NCI-H1417 (cell line): ENCODE measurements at regions not wholly inside any gene's neighbourhood (a gene's known extent, or its start where the extent isn't known, plus 50 kb on each side); places are given as distances from the start of the nearest gene placed in this dataset.
"Not testable (repeated sequence)": the region's sequence is repeated elsewhere in the genome, so short reads cannot be mapped to it uniquely, and the experiment has no call there.

ENCODE experiments used
- DNase-seq, 3 experiments: peaks; one replicate each; lab custom pipeline; 2025; lab: John Stamatoyannopoulos, UW

DNA sequence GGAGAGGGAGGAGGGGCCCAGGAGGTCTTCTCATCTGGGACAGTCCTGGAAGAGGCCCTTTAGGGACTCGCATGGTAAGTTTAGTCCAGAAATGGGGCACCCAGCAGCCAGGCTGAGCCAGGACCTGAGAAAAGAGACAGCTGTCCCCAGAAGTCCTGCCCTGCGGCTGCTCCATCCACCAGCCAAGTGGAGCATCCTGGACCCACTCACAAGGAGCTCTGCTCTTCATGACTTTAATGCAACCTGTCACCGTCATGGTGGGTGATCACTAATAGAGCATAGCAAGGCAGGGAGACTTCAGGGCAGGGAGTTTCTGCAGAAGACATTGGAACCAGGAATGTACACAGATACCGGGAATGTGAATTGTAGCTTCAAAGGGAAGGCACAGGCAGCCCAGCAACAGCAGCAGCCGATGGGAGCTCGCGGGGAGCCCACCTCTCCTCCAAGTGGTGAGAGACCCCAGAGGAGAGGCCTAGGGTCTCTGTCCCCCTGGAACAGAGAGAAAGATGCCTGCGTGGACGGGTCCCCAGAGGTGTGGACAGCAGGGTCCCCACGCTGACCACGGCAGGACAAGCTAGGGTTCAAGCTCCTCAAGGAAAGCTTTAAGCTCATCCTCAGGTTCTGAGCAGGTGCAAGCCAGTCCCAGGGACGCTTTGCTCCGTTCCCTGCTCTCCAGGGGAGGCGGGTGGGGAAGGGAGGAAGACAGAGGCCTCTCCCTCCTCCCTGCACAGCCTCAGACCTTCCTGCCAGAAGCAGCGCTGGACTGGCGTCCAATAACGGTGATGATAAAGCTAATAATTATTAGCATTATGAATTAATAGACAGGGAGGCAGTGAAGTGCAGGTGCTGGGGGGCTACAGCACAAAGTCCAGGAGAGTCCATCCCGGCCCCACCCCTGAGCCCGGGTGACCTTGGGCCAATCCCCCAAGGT lies 335.3 kb downstream of the ADGRD1 start:
- not testable (repeated sequence) for DNase-seq

- DNase-seq = not testable (repeated sequence)
Observed at GRCh38 chr12:131289807-131290206, 336.1 kb downstream of the ADGRD1 start.

DNA sequence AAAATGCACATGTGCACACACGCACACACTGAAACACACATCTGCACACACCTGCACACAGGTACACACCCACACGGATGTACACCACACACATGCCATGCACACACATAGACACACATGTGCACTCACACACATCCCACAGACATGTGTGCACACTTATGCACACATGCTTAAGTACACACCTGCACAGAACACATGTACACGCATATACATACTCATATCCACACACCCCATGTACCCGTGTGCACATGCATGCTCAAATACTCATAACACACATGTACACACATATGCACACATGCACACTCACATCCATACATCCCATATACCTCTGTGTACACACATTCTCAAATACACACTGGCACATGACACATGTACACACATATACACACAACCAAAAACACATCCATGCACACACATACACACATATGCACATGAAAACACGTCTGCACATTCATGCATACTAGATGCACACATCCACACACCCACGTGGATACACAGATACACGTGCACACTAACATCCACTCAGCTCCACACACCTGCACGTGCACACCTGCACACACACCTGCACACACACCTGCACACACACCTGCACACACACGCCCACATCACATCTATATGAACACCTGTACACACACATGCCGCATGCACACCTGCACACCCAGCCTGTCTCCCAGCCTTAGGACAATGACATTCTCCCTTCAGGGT lies 336.7 kb downstream of the ADGRD1 start:
- no peak for DNase-seq

DNA sequence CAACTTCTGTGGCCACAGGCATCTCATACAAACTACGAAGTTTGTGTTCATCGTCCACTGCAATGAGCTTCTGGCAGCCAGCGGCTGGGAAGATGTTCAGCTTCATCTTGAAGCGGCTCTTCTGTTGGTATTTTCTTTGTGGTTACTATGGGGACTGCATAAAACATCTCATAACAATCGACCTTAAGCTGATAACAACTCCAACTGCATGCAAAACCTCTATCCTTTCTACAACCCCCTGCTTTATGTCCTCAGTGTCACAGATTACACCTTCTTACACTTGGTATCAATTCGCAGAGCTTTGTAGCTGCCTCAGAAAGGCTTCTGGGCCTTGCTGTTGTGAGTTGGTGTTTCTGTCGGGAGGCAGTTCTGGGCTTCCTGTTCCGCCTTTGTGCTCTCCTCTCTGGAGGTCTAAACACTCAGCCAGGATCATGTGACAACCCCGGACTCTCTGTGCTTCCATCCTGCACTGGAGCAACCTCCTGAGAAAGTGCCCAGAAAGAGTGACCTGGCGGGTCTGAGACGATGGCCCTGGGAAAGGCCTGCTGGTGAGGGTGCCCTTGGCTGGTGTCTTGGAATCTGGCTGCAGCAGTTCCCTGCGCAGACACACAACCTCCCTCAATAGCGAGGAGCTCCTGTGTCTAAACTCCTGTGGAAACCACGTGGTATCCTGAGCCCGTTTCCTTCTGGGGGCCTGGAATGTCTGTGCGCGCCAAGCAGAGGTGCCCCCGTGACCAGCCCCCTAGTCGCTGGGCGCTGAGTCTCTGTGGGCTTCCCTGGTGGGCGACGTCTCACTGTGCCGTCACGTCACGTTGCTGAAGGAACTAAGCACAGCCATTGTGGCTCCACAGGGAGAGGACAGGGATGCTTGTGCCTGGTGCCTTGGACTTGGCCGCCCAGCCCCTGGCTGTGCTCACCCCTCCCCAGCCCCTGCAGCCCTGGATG lies 339.6 kb downstream of the ADGRD1 start:
- not testable (repeated sequence) for DNase-seq

- DNase-seq = not testable (repeated sequence)
Observed at GRCh38 chr12:131294716-131295115, 341.0 kb downstream of the ADGRD1 start.

DNA sequence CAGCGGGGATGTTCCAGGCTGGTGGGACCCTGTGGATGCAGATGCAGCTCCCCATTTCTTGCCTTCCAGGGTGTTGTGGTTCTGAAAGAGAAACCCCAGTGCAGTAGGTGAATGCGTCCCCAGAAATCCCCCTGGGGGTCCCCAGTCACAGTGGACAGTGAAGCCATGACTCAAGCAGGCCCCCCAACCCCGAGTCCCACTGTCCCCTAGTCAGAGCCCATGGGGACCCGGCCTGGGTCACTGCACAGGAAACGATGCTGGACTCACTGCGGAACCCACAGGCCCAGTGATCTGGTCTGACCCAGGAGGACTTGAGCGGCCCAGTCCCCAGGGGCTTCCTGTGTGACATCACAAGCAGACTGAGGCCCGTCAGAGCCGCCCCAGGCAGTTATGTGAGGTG lies 341.4 kb downstream of the ADGRD1 start:
- not testable (repeated sequence) for DNase-seq

DNA sequence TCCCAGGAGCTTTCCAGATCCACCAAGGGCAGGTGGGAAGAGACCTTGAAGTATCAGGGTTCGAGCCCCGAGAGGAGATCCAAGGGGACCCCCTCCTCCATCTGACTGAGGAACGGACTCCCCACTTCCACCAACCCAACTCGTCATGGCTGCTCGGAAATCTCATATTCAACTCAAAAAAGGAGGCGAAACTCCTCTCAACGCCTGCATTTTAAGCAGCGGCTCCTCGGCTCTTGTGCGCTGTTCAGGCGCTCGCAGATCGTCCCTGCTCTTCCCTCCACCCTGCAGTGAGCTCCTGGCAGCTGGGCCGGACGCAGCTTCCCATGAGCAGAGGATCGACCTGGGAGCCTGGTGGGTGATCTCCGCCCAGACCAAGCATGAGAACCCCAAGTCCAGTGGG lies 341.9 kb downstream of the ADGRD1 start:
- DNase-seq = not testable (repeated sequence)

DNA sequence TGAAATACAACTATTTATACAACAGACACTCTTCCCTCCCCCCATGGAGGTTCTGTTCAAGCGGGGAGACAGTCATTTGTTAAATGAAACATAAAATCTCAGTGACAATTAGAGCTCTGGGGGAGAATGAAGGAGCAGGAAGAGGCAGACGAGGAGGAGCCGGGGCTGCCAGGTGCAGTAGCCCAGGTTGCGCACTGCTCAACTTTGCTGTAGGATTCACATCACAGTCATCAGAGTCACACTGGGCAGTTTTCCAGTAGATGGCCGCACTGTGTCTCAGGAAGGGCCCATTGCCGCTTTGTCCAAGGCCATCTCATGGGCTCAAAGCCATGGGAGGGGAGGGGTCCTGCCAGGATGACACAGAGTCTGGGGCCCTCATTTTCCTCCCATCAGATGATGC lies 342.4 kb downstream of the ADGRD1 start:
- DNase-seq = not testable (repeated sequence)

DNA sequence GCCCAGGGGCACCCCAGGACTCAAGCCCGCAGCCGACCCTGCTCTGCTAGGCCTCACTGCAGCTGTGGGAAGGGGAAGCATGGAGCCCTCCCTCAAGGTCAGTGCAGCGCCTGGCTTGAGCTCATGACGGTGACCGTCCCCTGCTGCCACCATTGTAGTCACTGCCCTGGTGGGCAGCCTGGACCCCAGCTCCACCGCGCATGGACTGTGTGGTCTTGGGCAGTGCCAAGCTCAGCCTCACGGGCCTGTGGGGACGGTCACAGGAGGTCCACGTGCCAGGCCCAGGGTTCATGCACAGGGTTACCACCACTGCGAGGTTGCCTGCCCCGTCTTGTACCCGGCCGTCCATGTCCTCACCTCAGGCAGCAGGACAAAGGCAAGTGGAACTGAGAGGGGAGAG lies 342.9 kb downstream of the ADGRD1 start:
- not testable (repeated sequence) for DNase-seq

DNA sequence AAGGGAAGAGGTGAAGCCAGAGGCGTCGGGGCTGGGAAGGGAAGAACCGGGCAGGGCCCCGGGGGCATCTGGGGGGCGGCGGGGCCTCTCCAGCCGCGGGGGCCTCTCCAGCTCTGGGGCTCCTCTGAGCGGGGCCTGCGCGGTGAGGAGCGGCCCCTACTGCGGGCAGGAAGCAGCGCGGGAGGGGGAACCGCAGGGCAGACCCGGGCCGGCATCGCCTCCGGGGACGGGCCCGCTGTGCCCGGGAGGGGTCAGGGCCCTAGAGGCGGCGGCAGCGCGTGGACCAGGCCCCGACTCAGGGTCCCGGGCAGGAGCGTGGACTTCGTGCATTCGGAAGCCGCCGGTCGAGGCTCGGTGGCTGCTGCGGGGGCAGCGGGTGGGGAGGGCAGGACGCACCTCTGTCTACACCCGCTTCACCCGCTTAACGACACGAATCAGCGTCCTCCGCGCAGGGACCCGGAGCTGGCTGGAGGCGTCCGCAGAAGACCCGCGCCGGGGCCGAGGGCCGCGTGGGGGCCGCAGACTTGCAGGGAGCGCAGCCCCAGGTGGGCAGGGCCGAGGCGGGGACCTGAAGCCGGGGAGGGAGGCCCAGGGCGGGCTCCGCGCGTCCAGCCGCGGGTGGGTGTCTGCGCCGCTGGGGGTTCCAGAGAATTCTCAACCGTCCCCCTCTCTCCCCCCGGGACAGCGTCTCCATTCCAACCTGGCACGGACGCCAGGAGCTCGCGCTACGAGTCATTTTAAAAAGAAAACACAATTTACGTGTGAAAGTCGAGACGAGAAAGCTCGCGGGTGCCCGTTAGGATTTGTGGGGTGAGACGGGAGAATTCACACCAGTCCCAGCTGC lies 345.0 kb downstream of the ADGRD1 start:
- DNase-seq = not testable (repeated sequence)

GRCh38 chr12:131299370-131299701 lies 345.6 kb downstream of the ADGRD1 start:
- DNase-seq = not testable (repeated sequence)

DNA sequence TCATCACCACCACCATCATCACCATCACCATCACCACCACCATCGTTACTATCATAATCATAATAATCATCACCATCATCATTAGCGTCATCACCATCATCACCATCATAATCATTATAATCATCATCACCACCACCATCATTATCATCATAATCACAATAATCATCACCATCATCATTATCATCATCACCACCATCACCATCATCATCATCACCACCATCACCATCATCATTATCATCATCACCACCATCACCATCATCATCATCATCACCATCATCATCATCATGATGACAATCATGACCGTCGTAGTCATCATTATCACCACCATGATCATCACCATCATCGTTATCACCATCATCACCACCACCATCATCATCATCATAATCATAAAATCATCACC lies 349.9 kb downstream of the ADGRD1 start:
- not testable (repeated sequence) for DNase-seq

DNA sequence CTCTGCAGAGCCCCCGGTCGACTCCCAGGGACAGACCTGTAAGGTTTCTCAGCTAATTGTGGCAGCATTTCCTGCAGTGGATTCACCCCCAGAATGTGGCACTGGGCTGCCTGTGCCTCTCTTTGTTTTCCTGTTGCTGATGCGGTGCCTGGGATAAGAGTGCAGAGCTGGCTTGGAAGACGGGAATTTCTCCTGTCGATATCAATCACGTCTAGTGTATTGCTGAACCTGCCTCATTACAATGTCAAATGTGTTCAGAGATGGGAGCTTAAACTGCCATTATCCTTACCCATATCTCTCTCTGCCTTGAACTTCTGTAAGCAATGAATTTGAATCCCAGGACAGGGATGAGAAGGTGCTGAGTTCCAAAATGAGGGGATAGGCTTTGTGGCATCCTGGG lies 350.9 kb downstream of the ADGRD1 start:
- DNase-seq = not testable (repeated sequence)

GRCh38 chr12:131309700-131310099 lies 356.0 kb downstream of the ADGRD1 start:
- DNase-seq = no peak

DNA sequence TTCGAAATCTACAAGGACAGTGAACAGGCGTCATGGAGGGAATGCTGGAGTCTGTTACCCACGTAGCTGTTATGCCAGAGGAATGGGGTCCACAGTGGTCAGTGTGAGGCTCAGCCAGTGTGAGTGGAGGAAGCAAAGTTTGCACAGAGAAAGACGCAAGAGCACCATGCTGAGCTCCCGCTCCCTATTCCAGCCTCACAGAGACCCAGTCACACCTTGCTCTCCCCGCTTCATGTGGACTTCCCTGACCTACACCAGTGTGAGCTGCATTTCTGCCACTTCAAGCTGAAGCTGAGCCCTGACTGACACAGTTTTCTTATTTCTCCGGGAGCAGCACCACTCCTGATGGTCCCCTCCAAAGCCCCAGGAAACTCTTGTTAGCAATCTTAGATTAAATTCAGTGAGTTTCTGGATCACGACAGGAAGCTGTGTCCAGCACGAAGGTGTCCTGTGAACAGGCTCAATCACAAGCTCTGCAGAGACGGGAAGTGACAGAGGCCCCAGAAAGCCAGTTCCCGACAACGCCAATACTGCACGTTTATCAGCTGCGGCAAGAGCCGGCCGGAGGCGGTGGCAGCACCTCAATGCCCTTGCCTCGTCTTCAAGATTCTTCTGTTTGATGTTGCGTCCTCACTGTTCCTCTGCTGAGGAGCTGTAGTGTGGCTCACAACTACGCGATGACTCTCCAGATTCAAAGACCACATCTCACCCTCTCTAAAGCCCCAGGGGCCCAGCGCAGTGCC lies 356.7 kb downstream of the ADGRD1 start:
- DNase-seq = not testable (repeated sequence)

- DNase-seq = not testable (repeated sequence)
Observed at GRCh38 chr12:131311279-131311722, 357.6 kb downstream of the ADGRD1 start.

- no peak for DNase-seq
Observed at GRCh38 chr12:131311764-131312163, 358.1 kb downstream of the ADGRD1 start.

DNA sequence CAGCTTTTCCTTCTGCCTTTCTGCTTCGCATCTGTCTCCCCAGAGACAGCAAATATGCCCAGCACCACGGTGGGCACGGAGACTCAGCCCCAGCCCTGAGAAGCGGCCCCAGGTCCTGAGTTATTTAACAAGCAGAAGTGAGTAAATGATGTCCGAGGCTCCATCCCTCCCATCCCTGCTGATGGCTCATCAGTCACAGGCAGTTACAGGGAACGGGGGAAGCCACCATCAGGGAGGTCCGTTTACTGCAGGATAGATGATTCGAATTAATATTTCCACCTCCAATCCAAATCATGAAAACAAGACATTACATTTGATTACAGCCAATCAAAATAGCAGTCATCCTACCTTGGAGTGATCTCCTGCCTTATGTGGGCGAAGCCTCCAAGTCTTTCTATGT lies 358.7 kb downstream of the ADGRD1 start:
- DNase-seq = not testable (repeated sequence)

- no peak for DNase-seq
Observed at GRCh38 chr12:131312793-131313545, 359.3 kb downstream of the ADGRD1 start.
